Choroid plexus epithelial cell (primary cell): ENCODE measurements at regions not wholly inside any gene's neighbourhood (a gene's known extent, or its start where the extent isn't known, plus 50 kb on each side); places are given as distances from the start of the nearest gene placed in this dataset.

ENCODE experiments used
- DNase-seq: peaks from one replicate; pipeline ENCODE4 v3.0.0-alpha.2; 2010; ENCODE audit warnings: low read depth
- H3K4me3 ChIP-seq: 2 replicates; pipeline ENCODE4 v1.5.1; 2011; ENCODE audit warnings: low read depth, mild to moderate bottlenecking, control low read depth, low read length, moderate library complexity
- TF ChIP-seq, protein P1 (sequence below): conservative IDR thresholded peaks from 2 replicates; pipeline ENCODE4 v1.5.1; 2011; ENCODE audit warnings: low read depth, mild to moderate bottlenecking, control low read depth, inconsistent platforms, low read length, moderate library complexity

DNA sequence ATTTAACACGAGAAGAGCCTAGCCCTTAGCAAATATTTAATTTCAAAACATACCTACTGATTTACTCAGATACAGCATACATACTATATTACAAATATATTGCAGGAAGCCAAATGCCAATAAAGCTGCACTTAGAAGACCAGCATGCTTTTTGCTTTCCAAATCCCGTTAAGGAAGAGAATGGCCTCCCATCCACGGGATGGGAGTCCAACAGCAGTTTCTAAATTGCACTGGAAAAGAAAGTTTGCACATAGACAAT, 156.3 kb upstream of the FOXN3 start:
- TF ChIP-seq, protein P1, sequence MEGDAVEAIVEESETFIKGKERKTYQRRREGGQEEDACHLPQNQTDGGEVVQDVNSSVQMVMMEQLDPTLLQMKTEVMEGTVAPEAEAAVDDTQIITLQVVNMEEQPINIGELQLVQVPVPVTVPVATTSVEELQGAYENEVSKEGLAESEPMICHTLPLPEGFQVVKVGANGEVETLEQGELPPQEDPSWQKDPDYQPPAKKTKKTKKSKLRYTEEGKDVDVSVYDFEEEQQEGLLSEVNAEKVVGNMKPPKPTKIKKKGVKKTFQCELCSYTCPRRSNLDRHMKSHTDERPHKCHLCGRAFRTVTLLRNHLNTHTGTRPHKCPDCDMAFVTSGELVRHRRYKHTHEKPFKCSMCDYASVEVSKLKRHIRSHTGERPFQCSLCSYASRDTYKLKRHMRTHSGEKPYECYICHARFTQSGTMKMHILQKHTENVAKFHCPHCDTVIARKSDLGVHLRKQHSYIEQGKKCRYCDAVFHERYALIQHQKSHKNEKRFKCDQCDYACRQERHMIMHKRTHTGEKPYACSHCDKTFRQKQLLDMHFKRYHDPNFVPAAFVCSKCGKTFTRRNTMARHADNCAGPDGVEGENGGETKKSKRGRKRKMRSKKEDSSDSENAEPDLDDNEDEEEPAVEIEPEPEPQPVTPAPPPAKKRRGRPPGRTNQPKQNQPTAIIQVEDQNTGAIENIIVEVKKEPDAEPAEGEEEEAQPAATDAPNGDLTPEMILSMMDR: no peak
- no peak for DNase-seq
- H3K4me3 ChIP-seq: no peak overlapping the region

DNA sequence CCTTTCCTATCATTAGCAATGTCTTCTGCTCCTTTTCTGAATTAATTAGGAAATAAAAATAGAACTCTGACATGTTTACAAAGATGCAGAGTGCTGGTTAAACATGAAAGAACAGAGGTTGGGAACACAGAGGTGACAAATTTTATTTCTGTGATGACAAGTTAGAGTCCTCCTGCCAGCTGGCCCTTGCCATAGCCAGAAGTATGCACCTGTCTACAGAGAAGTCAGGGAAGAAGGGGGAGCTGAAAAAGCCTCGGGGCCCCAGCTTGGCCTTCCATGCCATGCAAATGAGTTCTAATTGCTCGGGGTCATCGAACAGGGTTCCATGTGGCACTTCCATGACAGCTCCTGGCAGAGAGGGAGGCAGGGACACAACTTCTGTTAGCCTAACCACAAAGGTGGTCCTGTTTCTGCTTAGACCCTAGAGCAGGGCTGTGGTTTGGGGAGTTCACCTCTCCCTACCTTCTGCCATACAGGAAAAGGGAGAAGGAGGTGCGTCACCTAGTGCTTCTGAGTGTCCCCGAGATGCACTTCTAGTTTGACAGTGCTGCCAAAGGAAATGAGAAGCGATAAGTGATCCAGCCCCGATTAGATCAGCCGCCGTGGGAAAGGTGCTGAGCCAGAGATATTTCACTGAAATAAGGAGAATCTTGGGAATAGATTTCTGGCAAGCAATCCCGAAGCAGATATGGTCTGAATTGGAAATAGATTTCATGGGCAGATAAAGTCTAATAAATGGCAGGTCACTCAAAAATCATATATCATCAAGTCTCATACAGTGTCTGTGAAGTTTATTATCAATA, 155.8 kb upstream of the FOXN3 start:
- H3K4me3 ChIP-seq: no peak overlapping the region
- DNase-seq: no peak
- TF ChIP-seq, protein P1: no peak

DNA sequence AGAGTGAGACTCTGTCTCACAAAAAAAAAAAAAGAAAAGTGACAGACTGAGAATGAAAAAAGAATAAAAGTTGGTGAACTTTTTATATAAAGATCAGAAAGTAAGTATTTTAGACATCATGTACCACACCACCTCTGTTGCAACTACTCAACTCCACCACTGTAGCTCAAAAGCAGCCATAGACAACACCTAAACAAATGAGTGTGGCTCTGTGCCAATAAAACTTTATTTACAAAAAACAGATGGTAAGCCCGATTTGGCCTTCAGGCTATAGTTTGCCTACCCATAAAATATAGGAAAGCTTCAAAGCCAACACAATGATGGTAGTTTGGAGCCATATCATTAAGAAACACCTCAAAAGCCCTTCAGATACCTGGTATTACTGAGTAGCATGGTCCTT, 154.5 kb upstream of the FOXN3 start:
- TF ChIP-seq, protein P1: no peak
- H3K4me3 ChIP-seq: no peak overlapping the region
- DNase-seq: no peak

DNA sequence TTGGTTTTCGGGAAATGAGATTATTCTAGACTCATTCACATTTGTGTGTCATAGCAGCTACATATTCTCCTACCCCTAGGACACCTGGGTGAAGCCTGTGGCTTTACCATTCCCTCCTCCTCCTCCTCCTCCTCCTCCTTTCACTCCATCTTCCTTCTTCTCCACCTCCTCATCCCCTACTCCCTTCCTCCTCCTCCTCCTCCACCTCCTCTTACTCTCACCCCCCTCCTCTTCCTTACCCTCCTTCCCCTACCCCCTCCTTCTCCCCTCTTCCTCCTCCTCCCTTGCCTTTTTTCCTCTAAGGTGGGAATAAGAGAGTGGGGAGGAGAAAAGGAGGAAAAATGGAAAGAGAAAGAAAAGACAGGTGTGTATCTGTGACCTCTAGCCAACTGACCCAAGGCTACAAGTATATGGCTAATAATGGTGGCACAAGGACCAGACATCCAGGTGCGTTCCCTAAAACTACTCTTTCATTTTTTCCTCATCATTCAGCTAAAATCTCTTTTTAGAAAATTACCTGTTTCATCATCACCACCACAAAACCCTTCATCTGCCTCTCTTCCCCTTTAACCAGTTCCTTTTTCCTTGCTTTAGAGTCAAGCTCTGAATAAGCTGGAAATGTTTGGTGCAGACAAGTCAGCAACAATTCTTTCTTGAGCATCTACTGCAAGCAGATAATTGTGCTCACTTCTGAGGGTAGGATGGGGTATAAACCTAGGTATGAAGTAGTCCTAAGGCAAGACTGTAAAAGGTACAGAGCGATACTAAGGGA, 149.8 kb upstream of the FOXN3 start:
- H3K4me3 ChIP-seq: no peak overlapping the region
- TF ChIP-seq, protein P1: no peak
- DNase-seq: no peak

DNA sequence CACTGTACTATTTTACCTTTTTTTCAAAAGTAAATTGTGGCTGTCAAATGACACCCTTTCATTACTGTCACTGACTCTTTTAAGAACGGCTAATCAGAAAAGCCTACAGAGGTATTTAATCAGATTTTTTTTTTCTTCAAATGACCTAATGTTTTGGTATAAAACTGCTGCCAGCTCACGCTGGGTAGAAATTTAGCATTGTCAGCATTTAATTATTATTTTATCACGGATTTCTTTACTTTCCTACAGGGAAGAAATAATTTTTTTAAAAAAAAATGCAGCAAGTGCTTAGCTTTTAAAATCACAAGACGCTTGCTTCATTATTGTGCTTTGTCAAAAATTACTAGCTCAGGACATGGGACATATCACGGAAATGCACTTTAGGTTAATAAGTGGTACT, 149.1 kb upstream of the FOXN3 start:
- no peak for DNase-seq

DNA sequence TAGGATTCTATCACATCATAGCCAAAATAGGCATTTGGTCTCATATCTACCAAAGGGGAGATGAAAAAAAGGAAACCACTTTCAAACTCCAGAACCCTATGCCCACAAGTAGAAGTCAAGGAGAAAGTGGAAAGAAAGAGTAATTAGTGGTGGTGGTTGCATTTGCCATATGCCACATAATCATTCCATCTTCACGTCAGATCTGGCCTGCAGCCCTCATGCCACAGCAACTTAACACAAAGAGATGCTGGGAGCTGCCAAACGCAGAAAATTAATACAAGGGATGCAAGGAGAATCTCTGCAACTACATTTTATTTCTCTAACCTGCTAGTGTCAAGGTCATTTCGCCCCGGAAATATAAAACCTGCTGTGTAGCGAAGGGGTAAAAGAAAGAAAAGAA, 148.6 kb upstream of the FOXN3 start:
- DNase-seq: no peak
- H3K4me3 ChIP-seq: no peak overlapping the region
- TF ChIP-seq, protein P1: no peak

More for the DNA sequence above, 149.1 kb upstream of the FOXN3 start:
- TF ChIP-seq, protein P1: no peak
- no peak overlapping the region for H3K4me3 ChIP-seq
